ENCODE measurements at regions not wholly inside any gene's neighbourhood (a gene's known extent, or its start where the extent isn't known, plus 50 kb on each side); places are given as distances from the start of the nearest gene placed in this dataset.
A peak's percentile ranks its signal among the peaks of the same experiment; 100 is the strongest.

- DNase-seq (ENCODE audit: low spot score), result no peak
These were observed 334.9 kb downstream of the SNAPC1 start for GRCh38 chr14:62097072-62097471.

GRCh38 chr14:62097824-62098223, 335.6 kb downstream of the SNAPC1 start:
- no peak for DNase-seq (ENCODE audit: low spot score)

- no peak for DNase-seq (ENCODE audit: low spot score)
These were observed 336.1 kb downstream of the SNAPC1 start for GRCh38 chr14:62098357-62098756.

- no peak for DNase-seq (ENCODE audit: low spot score)
These were observed 336.9 kb downstream of the SNAPC1 start for GRCh38 chr14:62099091-62099490.

- no peak for DNase-seq (ENCODE audit: low spot score)
These were observed 339.0 kb downstream of the SNAPC1 start for GRCh38 chr14:62101189-62101588.

- DNase-seq (ENCODE audit: low spot score), result no peak
These were observed 339.6 kb downstream of the SNAPC1 start for GRCh38 chr14:62101673-62102348.

- no peak for DNase-seq (ENCODE audit: low spot score)
These were observed 340.1 kb downstream of the SNAPC1 start for GRCh38 chr14:62102349-62102725.

GRCh38 chr14:62103464-62103863, 341.2 kb downstream of the SNAPC1 start:
- DNase-seq (ENCODE audit: low spot score), result no peak

- DNase-seq (ENCODE audit: low spot score), result no peak
These were observed 348.7 kb downstream of the SNAPC1 start for GRCh38 chr14:62110941-62111340.

GRCh38 chr14:62117010-62117750, 355.0 kb downstream of the SNAPC1 start:
- DNase-seq (ENCODE audit: low spot score), result no peak

- no peak for DNase-seq (ENCODE audit: low spot score)
These were observed 355.5 kb downstream of the SNAPC1 start for GRCh38 chr14:62117751-62118105.

- DNase-seq (ENCODE audit: low spot score), result no peak
These were observed 356.2 kb downstream of the SNAPC1 start for GRCh38 chr14:62118461-62118860.

- DNase-seq (ENCODE audit: low spot score), result no peak
These were observed 356.7 kb downstream of the SNAPC1 start for GRCh38 chr14:62118871-62119270.

- no peak for DNase-seq (ENCODE audit: low spot score)
These were observed 361.7 kb downstream of the SNAPC1 start for GRCh38 chr14:62123961-62124360.

GRCh38 chr14:62125793-62126192, 363.6 kb downstream of the SNAPC1 start:
- DNase-seq (ENCODE audit: low spot score), result no peak

- DNase-seq (ENCODE audit: low spot score), result peak; percentile 69
These were observed 364.8 kb downstream of the SNAPC1 start for GRCh38 chr14:62126879-62127478.

GRCh38 chr14:62130441-62130840, 368.2 kb downstream of the SNAPC1 start:
- no peak for DNase-seq (ENCODE audit: low spot score)

GRCh38 chr14:62133776-62134550, 371.7 kb downstream of the SNAPC1 start:
- no peak for DNase-seq (ENCODE audit: low spot score)

- DNase-seq (ENCODE audit: low spot score), result no peak
These were observed 376.4 kb downstream of the SNAPC1 start for GRCh38 chr14:62138593-62138992.

- no peak for DNase-seq (ENCODE audit: low spot score)
These were observed 378.9 kb downstream of the SNAPC1 start for GRCh38 chr14:62141139-62141538.

GRCh38 chr14:62143245-62143644, 381.0 kb downstream of the SNAPC1 start:
- DNase-seq (ENCODE audit: low spot score), result no peak

GRCh38 chr14:62144863-62145262, 382.6 kb downstream of the SNAPC1 start:
- DNase-seq (ENCODE audit: low spot score), result no peak

- DNase-seq (ENCODE audit: low spot score), result no peak
These were observed 383.8 kb downstream of the SNAPC1 start for GRCh38 chr14:62146030-62146429.

Data from RKO (cell line).